ENCODE measurements at regions not wholly inside any gene's neighbourhood (a gene's known extent, or its start where the extent isn't known, plus 50 kb on each side); places are given as distances from the start of the nearest gene placed in this dataset.

GRCh38 chr14:81974543-81974942, 440.9 kb upstream of the SEL1L start:
- Histone ChIP-seq H3K27me3 (ENCODE audit: control insufficient read depth, insufficient read depth, low read length) (no peaks in the 10 kb centered on the region), H3K9me3 (ENCODE audit: control insufficient read depth in 2 of 3, insufficient read depth in 1 of 3, low read length in 3 of 3) (no peaks in the 10 kb centered on the region), H3K27ac (ENCODE audit: low read depth in 2 of 2, low read length in 2 of 2) (no peak overlapping the region), H3K9ac (ENCODE audit: low read length in 3 of 3) (no peak overlapping the region), H3K4me1 (ENCODE audit: control insufficient read depth in 2 of 3, insufficient read depth in 2 of 3, low read depth in 1 of 3, low read length in 3 of 3) (no peaks in the 10 kb centered on the region), H3K36me3 (ENCODE audit: control insufficient read depth in 2 of 3, insufficient read depth in 3 of 3, low read length in 3 of 3) (no peaks in the 10 kb centered on the region), H3K4me3 (ENCODE audit: low read length in 3 of 3) (no peak overlapping the region)
- intact Hi-C loops (cut with DNase I): no loop called here
- TF ChIP-seq, protein P1, sequence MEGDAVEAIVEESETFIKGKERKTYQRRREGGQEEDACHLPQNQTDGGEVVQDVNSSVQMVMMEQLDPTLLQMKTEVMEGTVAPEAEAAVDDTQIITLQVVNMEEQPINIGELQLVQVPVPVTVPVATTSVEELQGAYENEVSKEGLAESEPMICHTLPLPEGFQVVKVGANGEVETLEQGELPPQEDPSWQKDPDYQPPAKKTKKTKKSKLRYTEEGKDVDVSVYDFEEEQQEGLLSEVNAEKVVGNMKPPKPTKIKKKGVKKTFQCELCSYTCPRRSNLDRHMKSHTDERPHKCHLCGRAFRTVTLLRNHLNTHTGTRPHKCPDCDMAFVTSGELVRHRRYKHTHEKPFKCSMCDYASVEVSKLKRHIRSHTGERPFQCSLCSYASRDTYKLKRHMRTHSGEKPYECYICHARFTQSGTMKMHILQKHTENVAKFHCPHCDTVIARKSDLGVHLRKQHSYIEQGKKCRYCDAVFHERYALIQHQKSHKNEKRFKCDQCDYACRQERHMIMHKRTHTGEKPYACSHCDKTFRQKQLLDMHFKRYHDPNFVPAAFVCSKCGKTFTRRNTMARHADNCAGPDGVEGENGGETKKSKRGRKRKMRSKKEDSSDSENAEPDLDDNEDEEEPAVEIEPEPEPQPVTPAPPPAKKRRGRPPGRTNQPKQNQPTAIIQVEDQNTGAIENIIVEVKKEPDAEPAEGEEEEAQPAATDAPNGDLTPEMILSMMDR (IDR thresholded peaks at IDR 0.05; ENCODE audit: borderline replicate concordance, extremely low read depth, insufficient read depth): no peak
- no peak for DNase-seq
- FAIRE-seq: no peak

- TF ChIP-seq, protein P1 (IDR thresholded peaks at IDR 0.05; ENCODE audit: borderline replicate concordance, extremely low read depth, insufficient read depth): no peak
- no peak overlapping the region for H3K27ac ChIP-seq (ENCODE audit: low read depth in 2 of 2, low read length in 2 of 2)
- no peaks in the 10 kb centered on the region for H3K9me3 ChIP-seq (ENCODE audit: control insufficient read depth in 2 of 3, insufficient read depth in 1 of 3, low read length in 3 of 3)
- H3K4me3 ChIP-seq (ENCODE audit: low read length in 3 of 3): no peak overlapping the region
- intact Hi-C loops (cut with DNase I): no loop called here
- no peak overlapping the region for H3K9ac ChIP-seq (ENCODE audit: low read length in 3 of 3)
- FAIRE-seq: no peak
- H3K27me3 ChIP-seq (ENCODE audit: control insufficient read depth, insufficient read depth, low read length): no peaks in the 10 kb centered on the region
- H3K36me3 ChIP-seq (ENCODE audit: control insufficient read depth in 2 of 3, insufficient read depth in 3 of 3, low read length in 3 of 3): no peaks in the 10 kb centered on the region
- H3K4me1 ChIP-seq (ENCODE audit: control insufficient read depth in 2 of 3, insufficient read depth in 2 of 3, low read depth in 1 of 3, low read length in 3 of 3): no peaks in the 10 kb centered on the region
- no peak for DNase-seq
Measured at GRCh38 chr14:81980601-81981306, 447.1 kb upstream of the SEL1L start.

- H3K27me3 ChIP-seq (ENCODE audit: control insufficient read depth, insufficient read depth, low read length): no peaks in the 10 kb centered on the region
- TF ChIP-seq, protein P1 (IDR thresholded peaks at IDR 0.05; ENCODE audit: borderline replicate concordance, extremely low read depth, insufficient read depth): no peak
- H3K9me3 ChIP-seq (ENCODE audit: control insufficient read depth in 2 of 3, insufficient read depth in 1 of 3, low read length in 3 of 3): no peaks in the 10 kb centered on the region
- no peak overlapping the region for H3K9ac ChIP-seq (ENCODE audit: low read length in 3 of 3)
- H3K36me3 ChIP-seq (ENCODE audit: control insufficient read depth in 2 of 3, insufficient read depth in 3 of 3, low read length in 3 of 3): no peaks in the 10 kb centered on the region
- H3K4me3 ChIP-seq (ENCODE audit: low read length in 3 of 3): no peak overlapping the region
- intact Hi-C loops (cut with DNase I): no loop called here
- no peaks in the 10 kb centered on the region for H3K4me1 ChIP-seq (ENCODE audit: control insufficient read depth in 2 of 3, insufficient read depth in 2 of 3, low read depth in 1 of 3, low read length in 3 of 3)
- FAIRE-seq: no peak
- no peak overlapping the region for H3K27ac ChIP-seq (ENCODE audit: low read depth in 2 of 2, low read length in 2 of 2)
- DNase-seq: no peak
Measured at GRCh38 chr14:81981307-81981675, 447.6 kb upstream of the SEL1L start.

DNA sequence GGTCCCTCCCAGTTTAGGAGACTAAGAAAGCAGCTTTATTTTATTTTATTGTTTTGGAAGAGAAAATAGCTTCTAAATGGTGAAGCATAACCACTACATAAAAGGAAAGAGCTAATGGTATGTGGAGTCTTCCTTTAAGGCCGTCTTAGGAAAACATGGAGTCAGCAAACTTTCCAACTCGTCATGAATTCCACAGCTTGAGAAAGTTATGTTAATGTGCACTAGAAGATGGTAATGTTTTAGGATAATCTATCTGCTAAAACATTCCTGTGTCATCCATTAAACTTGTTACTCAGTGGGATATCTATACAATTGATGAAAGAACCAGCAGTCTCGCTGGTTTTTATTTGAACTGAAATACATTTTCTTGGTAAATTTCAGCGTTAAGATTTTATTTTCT, 448.4 kb upstream of the SEL1L start:
- intact Hi-C loops (cut with DNase I): no loop called here
- TF ChIP-seq, protein P1 (IDR thresholded peaks at IDR 0.05; ENCODE audit: borderline replicate concordance, extremely low read depth, insufficient read depth): no peak
- H3K4me1 ChIP-seq (ENCODE audit: control insufficient read depth in 2 of 3, insufficient read depth in 2 of 3, low read depth in 1 of 3, low read length in 3 of 3): no peaks in the 10 kb centered on the region
- DNase-seq: peak in 1 of 5 donors; percentile 13
- H3K4me3 ChIP-seq (ENCODE audit: low read length in 3 of 3): no peak overlapping the region
- no peaks in the 10 kb centered on the region for H3K27me3 ChIP-seq (ENCODE audit: control insufficient read depth, insufficient read depth, low read length)
- H3K36me3 ChIP-seq (ENCODE audit: control insufficient read depth in 2 of 3, insufficient read depth in 3 of 3, low read length in 3 of 3): no peaks in the 10 kb centered on the region
- H3K27ac ChIP-seq (ENCODE audit: low read depth in 2 of 2, low read length in 2 of 2): no peak overlapping the region
- H3K9me3 ChIP-seq (ENCODE audit: control insufficient read depth in 2 of 3, insufficient read depth in 1 of 3, low read length in 3 of 3): no peaks in the 10 kb centered on the region
- no peak for FAIRE-seq
- no peak overlapping the region for H3K9ac ChIP-seq (ENCODE audit: low read length in 3 of 3)

Data from kidney (tissue), 13 donors.